ENCODE measurements at regions not wholly inside any gene's neighbourhood (a gene's known extent, or its start where the extent isn't known, plus 50 kb on each side); places are given as distances from the start of the nearest gene placed in this dataset.

GRCh38 chr19:5253406-5254110 lies 87.1 kb downstream of the PTPRS start:
- TF ChIP-seq ZFP3 (CRISPR knock-in tag; IDR thresholded peaks at IDR 0.05) (no peak), CSRNP3 (CRISPR knock-in tag; IDR thresholded peaks at IDR 0.05) (no peak), ZC3H10 (CRISPR knock-in tag; IDR thresholded peaks at IDR 0.05) (no peak), CREB5 (CRISPR knock-in tag; IDR thresholded peaks at IDR 0.05; ENCODE audit: low read depth) (no peak), ESRRG (CRISPR knock-in tag; IDR thresholded peaks at IDR 0.05) (no peak), RARB (CRISPR knock-in tag; IDR thresholded peaks at IDR 0.05) (no peak), POU6F1 (CRISPR knock-in tag; IDR thresholded peaks at IDR 0.05; ENCODE audit: borderline replicate concordance, low read depth) (no peak), TOX (CRISPR knock-in tag; IDR thresholded peaks at IDR 0.05; ENCODE audit: borderline replicate concordance) (no peak), BACH2 (CRISPR knock-in tag; IDR thresholded peaks at IDR 0.05; ENCODE audit: borderline replicate concordance) (no peak), ZFP30 (CRISPR knock-in tag; IDR thresholded peaks at IDR 0.05) (no peak), GLIS3 (CRISPR knock-in tag; IDR thresholded peaks at IDR 0.05) (no peak), ARNTL (CRISPR knock-in tag; IDR thresholded peaks at IDR 0.05; ENCODE audit: borderline replicate concordance, low read depth) (no peak), PPARA (CRISPR knock-in tag; IDR thresholded peaks at IDR 0.05; ENCODE audit: borderline replicate concordance) (no peak)
